OCI-LY1 (cell line): ENCODE measurements at regions not wholly inside any gene's neighbourhood (a gene's known extent, or its start where the extent isn't known, plus 50 kb on each side); places are given as distances from the start of the nearest gene placed in this dataset.

Experiments used
- H2AFZ ChIP-seq: fragments of 200-600 bp; sonication (generic), shearing (Covaris generic); 2 replicates; pipeline ENCODE4 v1.6.0; 2014; ENCODE audit warnings: antibody characterized with exemption, mild to moderate bottlenecking, low read length
- H3F3A ChIP-seq: fragments of 200-600 bp; sonication (generic), shearing (Covaris generic); 2 replicates; pipeline ENCODE4 v1.6.0; 2014; ENCODE audit warnings: mild to moderate bottlenecking, antibody characterized with exemption, low read length, moderate library complexity; ENCODE audit not compliant: insufficient read depth
- H3K27ac ChIP-seq: fragments of 200-600 bp; sonication (generic); 2 replicates; pipeline ENCODE4 v1.5.1; 2014; ENCODE audit warnings: low read length, mixed run types, mild to moderate bottlenecking, low read depth; ENCODE audit not compliant: poor library complexity, severe bottlenecking
- H3K27me3 ChIP-seq: fragments of 200-600 bp; sonication (generic); 2 replicates; pipeline ENCODE4 v1.6.0; 2014; ENCODE audit warnings: antibody characterized with exemption, mild to moderate bottlenecking, low read length, moderate library complexity; ENCODE audit not compliant: insufficient read depth
- H3K36me3 ChIP-seq: fragments of 200-600 bp; sonication (generic); 2 replicates; pipeline ENCODE4 v1.6.1; 2014; ENCODE audit warnings: mild to moderate bottlenecking, antibody characterized with exemption, low read length, moderate library complexity, mixed read lengths; ENCODE audit not compliant: insufficient read depth
- H3K4me1 ChIP-seq: fragments of 200-600 bp; sonication (generic); 2 replicates; pipeline ENCODE4 v1.5.1; 2014; ENCODE audit warnings: mild to moderate bottlenecking, low read length, moderate library complexity; ENCODE audit not compliant: insufficient read depth, severe bottlenecking
- H3K4me2 ChIP-seq: fragments of 200-600 bp; sonication (generic), shearing (Covaris generic); 2 replicates; pipeline ENCODE4 v1.6.1; 2014; ENCODE audit warnings: low read length
- H3K4me3 ChIP-seq: fragments of 200-600 bp; sonication (generic); 2 replicates; pipeline ENCODE4 v1.5.1; 2014; ENCODE audit warnings: low read length, low read depth, mild to moderate bottlenecking, mixed read lengths; ENCODE audit not compliant: poor library complexity, severe bottlenecking
- H3K79me2 ChIP-seq: fragments of 200-600 bp; shearing (Covaris generic); 2 replicates; pipeline ENCODE4 v1.6.1; 2016; ENCODE audit warnings: mixed run types, low read length, mixed read lengths; ENCODE audit not compliant: insufficient read depth
- H3K9ac ChIP-seq: fragments of 200-600 bp; sonication (generic), shearing (Covaris generic); 2 replicates; pipeline ENCODE4 v1.6.1; 2014; ENCODE audit warnings: mild to moderate bottlenecking, low read length, mixed read lengths
- H3K9me2 ChIP-seq: fragments of 200-600 bp; sonication (generic), shearing (Covaris generic); 2 replicates; pipeline ENCODE4 v1.6.1; 2014; ENCODE audit warnings: low read depth, mild to moderate bottlenecking, low read length, mixed read lengths
- H3K9me3 ChIP-seq: fragments of 200-600 bp; shearing (Covaris generic); 2 replicates; pipeline ENCODE4 v1.6.1; 2014; ENCODE audit warnings: low read length, mixed read lengths
- H4K20me1 ChIP-seq: fragments of 200-600 bp; sonication (generic), shearing (Covaris generic); 2 replicates; pipeline ENCODE4 v1.6.0; 2016; ENCODE audit warnings: mild to moderate bottlenecking, low read length; ENCODE audit not compliant: insufficient read depth
- EZH2 ChIP-seq: fragments of 200-600 bp; sonication (generic), shearing (Covaris generic); IDR thresholded peaks from 2 replicates; pipeline ENCODE4 v1.8.0; 2017; ENCODE audit warnings: borderline replicate concordance, mixed run types, mild to moderate bottlenecking, antibody characterized with exemption, low read length, moderate library complexity, mixed read lengths
- TF ChIP-seq, protein P1 (sequence below): fragments of 200-600 bp; sonication (generic), shearing (Covaris generic); IDR thresholded peaks from 2 replicates; pipeline ENCODE4 v1.5.1; 2017; ENCODE audit warnings: mild to moderate bottlenecking, antibody characterized with exemption, low read length, moderate library complexity, mixed read lengths

DNA sequence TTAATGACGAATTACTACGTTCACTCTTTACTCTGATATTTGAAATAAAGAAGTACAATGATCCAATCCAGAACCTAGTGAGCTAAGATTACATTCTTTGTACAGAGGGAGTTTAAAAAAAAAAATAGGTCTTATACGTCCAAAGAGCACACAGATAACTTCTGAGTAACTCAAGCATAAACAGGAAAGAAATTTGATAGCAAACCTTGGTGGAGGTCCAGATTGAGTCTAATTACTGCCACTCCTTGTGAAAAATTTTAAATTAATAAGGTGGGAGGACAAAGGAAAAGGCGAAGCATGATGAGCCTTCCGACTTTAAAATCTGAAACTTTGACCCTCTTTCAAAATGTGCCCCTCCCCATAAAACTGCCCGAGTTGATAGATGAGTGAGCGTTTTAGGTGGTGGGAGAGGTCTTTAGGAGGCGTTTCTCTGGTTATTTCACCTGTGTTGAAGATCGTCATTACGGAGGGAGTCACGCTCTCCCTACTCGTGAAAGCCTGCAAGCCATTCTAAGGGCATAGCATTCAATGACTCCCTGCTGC, 127.0 kb upstream of the ROBO2 start:
- Histone ChIP-seq H3K9ac (no peak overlapping the region), H3K4me2 (no peak overlapping the region), H3K27me3 (no peaks in the 10 kb centered on the region), H2AFZ (no peak overlapping the region), H3K79me2 (no peaks in the 10 kb centered on the region), H3K4me1 (no peaks in the 10 kb centered on the region), H3K9me3 (no peaks in the 10 kb centered on the region; the same call in 1 of the 2 replicates), H3K9me2 (no peaks in the 10 kb centered on the region), H3K27ac (no peak overlapping the region), H3K36me3 (no peaks in the 10 kb centered on the region), H3K4me3 (no peak overlapping the region), H3F3A (no peaks in the 10 kb centered on the region), H4K20me1 (no peaks in the 10 kb centered on the region)
- no peak for TF ChIP-seq EZH2
- TF ChIP-seq, protein P1, sequence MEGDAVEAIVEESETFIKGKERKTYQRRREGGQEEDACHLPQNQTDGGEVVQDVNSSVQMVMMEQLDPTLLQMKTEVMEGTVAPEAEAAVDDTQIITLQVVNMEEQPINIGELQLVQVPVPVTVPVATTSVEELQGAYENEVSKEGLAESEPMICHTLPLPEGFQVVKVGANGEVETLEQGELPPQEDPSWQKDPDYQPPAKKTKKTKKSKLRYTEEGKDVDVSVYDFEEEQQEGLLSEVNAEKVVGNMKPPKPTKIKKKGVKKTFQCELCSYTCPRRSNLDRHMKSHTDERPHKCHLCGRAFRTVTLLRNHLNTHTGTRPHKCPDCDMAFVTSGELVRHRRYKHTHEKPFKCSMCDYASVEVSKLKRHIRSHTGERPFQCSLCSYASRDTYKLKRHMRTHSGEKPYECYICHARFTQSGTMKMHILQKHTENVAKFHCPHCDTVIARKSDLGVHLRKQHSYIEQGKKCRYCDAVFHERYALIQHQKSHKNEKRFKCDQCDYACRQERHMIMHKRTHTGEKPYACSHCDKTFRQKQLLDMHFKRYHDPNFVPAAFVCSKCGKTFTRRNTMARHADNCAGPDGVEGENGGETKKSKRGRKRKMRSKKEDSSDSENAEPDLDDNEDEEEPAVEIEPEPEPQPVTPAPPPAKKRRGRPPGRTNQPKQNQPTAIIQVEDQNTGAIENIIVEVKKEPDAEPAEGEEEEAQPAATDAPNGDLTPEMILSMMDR: no peak

GRCh38 chr3:76917436-76917835, 122.5 kb upstream of the ROBO2 start:
- no peak overlapping the region for H2AFZ ChIP-seq
- no peaks in the 10 kb centered on the region; the same call in 1 of the 2 replicates for H3K9me3 ChIP-seq
- H3K79me2 ChIP-seq: no peaks in the 10 kb centered on the region
- TF ChIP-seq, protein P1: no peak
- no peak for TF ChIP-seq EZH2
- H3K9ac ChIP-seq: no peak overlapping the region
- H3K27ac ChIP-seq: no peak overlapping the region
- H3K36me3 ChIP-seq: no peaks in the 10 kb centered on the region
- no peak overlapping the region for H3K4me3 ChIP-seq
- H4K20me1 ChIP-seq: no peaks in the 10 kb centered on the region
- H3K4me1 ChIP-seq: no peaks in the 10 kb centered on the region
- H3K4me2 ChIP-seq: no peak overlapping the region
- no peaks in the 10 kb centered on the region for H3K9me2 ChIP-seq
- H3F3A ChIP-seq: no peaks in the 10 kb centered on the region
- H3K27me3 ChIP-seq: no peaks in the 10 kb centered on the region

GRCh38 chr3:76920511-76920910, 119.4 kb upstream of the ROBO2 start:
- H3K27ac ChIP-seq: no peak overlapping the region
- H3F3A ChIP-seq: no peaks in the 10 kb centered on the region
- H3K9ac ChIP-seq: no peak overlapping the region
- H3K4me3 ChIP-seq: no peak overlapping the region
- H3K9me3 ChIP-seq: no peaks in the 10 kb centered on the region; the same call in 1 of the 2 replicates
- H3K27me3 ChIP-seq: no peaks in the 10 kb centered on the region
- no peaks in the 10 kb centered on the region for H3K4me1 ChIP-seq
- H4K20me1 ChIP-seq: no peaks in the 10 kb centered on the region
- no peaks in the 10 kb centered on the region for H3K9me2 ChIP-seq
- H3K79me2 ChIP-seq: no peaks in the 10 kb centered on the region
- no peak overlapping the region for H3K4me2 ChIP-seq
- H3K36me3 ChIP-seq: no peaks in the 10 kb centered on the region
- TF ChIP-seq, protein P1: no peak
- TF ChIP-seq EZH2: no peak
- no peak overlapping the region for H2AFZ ChIP-seq
